Mucosa of descending colon (tissue), 3 donors: ENCODE measurements at regions not wholly inside any gene's neighbourhood (a gene's known extent, or its start where the extent isn't known, plus 50 kb on each side); places are given as distances from the start of the nearest gene placed in this dataset.
"Not testable (repeated sequence)": the region's sequence is repeated elsewhere in the genome, so short reads cannot be mapped to it uniquely, and the experiment has no call there.

Source experiments
- ATAC-seq: fragments of 200-7000 bp; cut with Tn5 transposase; one replicate; pipeline ENCODE4 v1.9.1; 2020; ENCODE audit warnings: mild to moderate bottlenecking, moderate library complexity
- DNase-seq, 3 donors: peaks; one replicate each; pipeline ENCODE4 v3.0.0-alpha.2; 2020
- H3K36me3 ChIP-seq: fragments of 200-600 bp; one replicate; pipeline ENCODE4 v1.8.0; 2021; ENCODE audit warnings: low read depth, mild to moderate bottlenecking
- H3K4me1 ChIP-seq: fragments of 200-600 bp; one replicate; pipeline ENCODE4 v1.8.0; 2021; ENCODE audit warnings: low read depth, mild to moderate bottlenecking
- H3K4me3 ChIP-seq: fragments of 200-600 bp; one replicate; pipeline ENCODE4 v1.8.0; 2021; ENCODE audit warnings: mild to moderate bottlenecking
- H3K9me3 ChIP-seq: fragments of 200-600 bp; one replicate; pipeline ENCODE4 v1.8.0; 2021; ENCODE audit warnings: mild to moderate bottlenecking
- CTCF ChIP-seq: fragments of 200-600 bp; IDR thresholded peaks from one replicate; pipeline ENCODE4 v1.8.0; 2022; ENCODE audit warnings: antibody characterized with exemption, mild to moderate bottlenecking
- intact Hi-C, 2 donors: fragments of 100-400 bp; cut with DNase I in 1 of 2; cut with micrococcal nuclease in 1 of 2; formaldehyde crosslinking; loops; one replicate each; pipeline versions ENCODE4 v1.11.0 to v1.11.1; 2022; cut with DNase I, micrococcal nuclease
- donor health status: DM: no; HTN: no; CAD: no; lungs with moderate emphysema.
- donor health status: DM: no; HTN: no; CAD: no.
- donor health status: DM: no; HTN: yes; CAD: no.

- no peaks in the 10 kb centered on the region for H3K36me3 ChIP-seq
- H3K4me3 ChIP-seq = no peak overlapping the region
- DNase-seq = no peak
- TF ChIP-seq CTCF = no peak
- no peaks in the 10 kb centered on the region for H3K9me3 ChIP-seq
- intact Hi-C loops = no loop called here
- ATAC-seq = no peak
- no peaks in the 10 kb centered on the region for H3K4me1 ChIP-seq
These were observed 58.0 kb upstream of the UBASH3B start for GRCh38 chr11:122597511-122597910.

GRCh38 chr11:122594986-122595645 lies 60.4 kb upstream of the UBASH3B start:
- intact Hi-C loops = no loop called here
- no peak for ATAC-seq
- TF ChIP-seq CTCF = no peak

GRCh38 chr11:122593473-122594420 lies 61.8 kb upstream of the UBASH3B start:
- H3K9me3 ChIP-seq = no peaks in the 10 kb centered on the region
- no peaks in the 10 kb centered on the region for H3K36me3 ChIP-seq
- no peak overlapping the region for H3K4me3 ChIP-seq
- no peak for TF ChIP-seq CTCF
- no peaks in the 10 kb centered on the region for H3K4me1 ChIP-seq
- DNase-seq (no peak), ATAC-seq (no peak)
- intact Hi-C loops = no loop called here

More at GRCh38 chr11:122594986-122595645, 60.4 kb upstream of the UBASH3B start:
- Histone ChIP-seq H3K4me3 (no peak overlapping the region), H3K9me3 (no peaks in the 10 kb centered on the region), H3K36me3 (no peaks in the 10 kb centered on the region), H3K4me1 (no peaks in the 10 kb centered on the region)
- no peak for DNase-seq

GRCh38 chr11:122592641-122593040 lies 62.9 kb upstream of the UBASH3B start:
- intact Hi-C loops = no loop called here
- DNase-seq (no peak), ATAC-seq (no peak)
- H3K4me3 ChIP-seq = no peak overlapping the region
- H3K36me3 ChIP-seq = no peaks in the 10 kb centered on the region
- no peaks in the 10 kb centered on the region for H3K4me1 ChIP-seq
- H3K9me3 ChIP-seq = no peaks in the 10 kb centered on the region
- no peak for TF ChIP-seq CTCF

GRCh38 chr11:122584670-122585069 lies 70.9 kb upstream of the UBASH3B start:
- no peak for DNase-seq
- no peaks in the 10 kb centered on the region for H3K4me1 ChIP-seq
- no peak for ATAC-seq
- no peaks in the 10 kb centered on the region for H3K36me3 ChIP-seq
- no peak overlapping the region for H3K4me3 ChIP-seq
- no peak for TF ChIP-seq CTCF
- H3K9me3 ChIP-seq = no peaks in the 10 kb centered on the region
- intact Hi-C loops = no loop called here

- ATAC-seq, intact Hi-C loops, DNase-seq, H3K4me3 ChIP-seq, H3K4me1 ChIP-seq, H3K9me3 ChIP-seq, H3K36me3 ChIP-seq: not testable (repeated sequence)
These were observed 75.5 kb upstream of the UBASH3B start for GRCh38 chr11:122580071-122580470.
